Trophoblast cell (in vitro differentiated cells and primary cell): ENCODE measurements at regions not wholly inside any gene's neighbourhood (a gene's known extent, or its start where the extent isn't known, plus 50 kb on each side); places are given as distances from the start of the nearest gene placed in this dataset.
A peak's percentile ranks its signal among the peaks of the same experiment; 100 is the strongest.

Experiments used
- DNase-seq, 2 donors: peaks; one replicate each; pipeline ENCODE4 v3.0.0-alpha.2; 2016
- H2AFZ ChIP-seq: 2 replicates; pipeline ENCODE4 v1.6.1; 2013; ENCODE audit warnings: low read length, moderate library complexity, mild to moderate bottlenecking; ENCODE audit not compliant: insufficient read depth, poor library complexity
- H2AK5ac ChIP-seq: 2 replicates; pipeline ENCODE4 v1.6.1; 2013; ENCODE audit warnings: mild to moderate bottlenecking, low read length
- H2BK120ac ChIP-seq: 2 replicates; pipeline ENCODE4 v1.6.1; 2013; ENCODE audit warnings: low read length, mild to moderate bottlenecking, moderate library complexity; ENCODE audit not compliant: insufficient read depth, poor library complexity
- H2BK12ac ChIP-seq: 2 replicates; pipeline ENCODE4 v1.6.1; 2013; ENCODE audit warnings: mild to moderate bottlenecking, low read length, moderate library complexity
- H2BK5ac ChIP-seq: 2 replicates; pipeline ENCODE4 v1.6.1; 2013; ENCODE audit warnings: low read length, low read depth, moderate library complexity, mild to moderate bottlenecking; ENCODE audit not compliant: poor library complexity
- H3K14ac ChIP-seq: 2 replicates; pipeline ENCODE4 v1.6.1; 2013; ENCODE audit warnings: mild to moderate bottlenecking, low read length
- H3K18ac ChIP-seq: 2 replicates; pipeline ENCODE4 v1.6.1; 2013; ENCODE audit warnings: mild to moderate bottlenecking, low read length
- H3K23ac ChIP-seq: 2 replicates; pipeline ENCODE4 v1.6.1; 2013; ENCODE audit warnings: low read length
- H3K27ac ChIP-seq: 2 replicates; pipeline ENCODE4 v1.5.1; 2013; ENCODE audit warnings: low read depth, mild to moderate bottlenecking, inconsistent platforms, low read length, moderate library complexity
- H3K27me3 ChIP-seq: 2 replicates; pipeline ENCODE4 v1.6.1; 2013; ENCODE audit warnings: inconsistent platforms, mild to moderate bottlenecking, low read length, moderate library complexity; ENCODE audit not compliant: insufficient read depth
- H3K36me3 ChIP-seq, 2 experiments: 1 replicate in 1 of 2; 2 replicates in 1 of 2; pipeline ENCODE4 v1.6.1; 2013; ENCODE audit warnings: low read length in 2 of 2, mild to moderate bottlenecking in 2 of 2, moderate library complexity in 1 of 2; ENCODE audit not compliant: insufficient read depth in 2 of 2, control insufficient read depth in 1 of 2
- H3K4ac ChIP-seq: 2 replicates; pipeline ENCODE4 v1.6.1; 2013; ENCODE audit warnings: low read depth, mild to moderate bottlenecking, low read length, moderate library complexity
- H3K4me1 ChIP-seq, 2 experiments: 1 replicate in 1 of 2; 2 replicates in 1 of 2; pipeline ENCODE4 v1.6.1; 2013; ENCODE audit warnings: low read length in 2 of 2, mild to moderate bottlenecking in 2 of 2, moderate library complexity in 1 of 2; ENCODE audit not compliant: insufficient read depth in 2 of 2, control insufficient read depth in 1 of 2
- H3K4me2 ChIP-seq: 2 replicates; pipeline ENCODE4 v1.6.1; 2013; ENCODE audit warnings: inconsistent platforms, mild to moderate bottlenecking, low read length, moderate library complexity
- H3K4me3 ChIP-seq: 2 replicates; pipeline ENCODE4 v1.5.1; 2013; ENCODE audit warnings: mild to moderate bottlenecking, low read depth, low read length, inconsistent platforms
- H3K79me1 ChIP-seq: one replicate; pipeline ENCODE4 v1.6.1; 2013; ENCODE audit warnings: low read length
- H3K79me2 ChIP-seq: 2 replicates; pipeline ENCODE4 v1.6.1; 2013; ENCODE audit warnings: low read length, mild to moderate bottlenecking; ENCODE audit not compliant: control insufficient read depth, insufficient read depth, poor library complexity
- H3K9ac ChIP-seq: 2 replicates; pipeline ENCODE4 v1.6.1; 2013; ENCODE audit warnings: mild to moderate bottlenecking, low read length
- H3K9me3 ChIP-seq: 2 replicates; pipeline ENCODE4 v1.6.1; 2013; ENCODE audit warnings: low read depth, mild to moderate bottlenecking, control low read depth, inconsistent platforms, low read length; ENCODE audit not compliant: insufficient read depth
- H4K12ac ChIP-seq: 2 replicates; pipeline ENCODE4 v1.6.1; 2013; ENCODE audit warnings: low read depth, mild to moderate bottlenecking, low read length, moderate library complexity
- H4K8ac ChIP-seq: 2 replicates; pipeline ENCODE4 v1.6.1; 2013; ENCODE audit warnings: low read depth, mild to moderate bottlenecking, low read length, moderate library complexity
- H4K91ac ChIP-seq: one replicate; pipeline ENCODE4 v1.6.1; 2013; ENCODE audit warnings: low read depth, mild to moderate bottlenecking, low read length, moderate library complexity
- WGBS: extraction: QIAGEN DNeasy Blood & Tissue Kit; methylation state at CpG from one replicate; pipeline ENCODE4 v1.1.7; 2013; ENCODE audit warnings: missing lambda C conversion rate; ENCODE audit not compliant: insufficient read length, insufficient coverage; ENCODE audit errors: extremely low coverage; 5-methylcytosine and 5-hydroxymethylcytosine counted together

DNA sequence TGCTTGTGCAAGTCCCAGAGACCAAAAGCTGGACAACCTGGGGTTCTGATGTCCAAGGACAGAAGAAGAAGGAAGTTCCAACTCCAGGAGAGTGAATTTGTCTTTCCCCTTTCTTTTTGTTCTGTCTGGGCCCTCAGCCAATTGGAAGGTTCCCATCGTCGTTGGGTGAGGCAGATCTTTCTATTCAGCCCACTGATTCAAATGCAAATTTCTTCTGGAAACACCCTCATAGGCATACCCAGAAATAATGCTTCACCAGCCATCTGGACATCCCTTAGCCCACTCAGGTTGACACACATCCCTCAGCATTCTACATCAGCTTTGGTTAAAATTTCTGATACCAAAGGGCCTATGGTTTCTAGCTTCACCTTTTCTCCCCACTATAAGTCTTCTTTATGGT lies 156.5 kb downstream of the SP3 start:
- Histone ChIP-seq H3K9ac (no peak overlapping the region), H2BK120ac (no peak overlapping the region), H3K27ac (no peak overlapping the region), H3K23ac (no peak overlapping the region), H3K4me1 (peaks cover 6 to 14% of the 10 kb centered on the region in 2 experiments), H4K91ac (no peak overlapping the region), H2BK12ac (no peak overlapping the region), H2BK5ac (no peak overlapping the region), H3K79me2 (peaks cover 2% of the 10 kb centered on the region), H4K8ac (no peak overlapping the region), H3K4ac (no peak overlapping the region), H3K4me2 (no peak overlapping the region), H3K36me3 (no peaks in the 10 kb centered on the region), H3K14ac (no peak overlapping the region), H3K9me3 (no peaks in the 10 kb centered on the region), H3K18ac (no peak overlapping the region), H2AFZ (no peak overlapping the region), H4K12ac (no peak overlapping the region), H3K79me1 (peaks cover 4% of the 10 kb centered on the region), H3K4me3 (no peak overlapping the region), H2AK5ac (no peak overlapping the region), H3K27me3 (no peaks in the 10 kb centered on the region)
- WGBS, result no CpG with 5 or more reads among the region's 2 CpGs
- DNase-seq, result no peak

DNA sequence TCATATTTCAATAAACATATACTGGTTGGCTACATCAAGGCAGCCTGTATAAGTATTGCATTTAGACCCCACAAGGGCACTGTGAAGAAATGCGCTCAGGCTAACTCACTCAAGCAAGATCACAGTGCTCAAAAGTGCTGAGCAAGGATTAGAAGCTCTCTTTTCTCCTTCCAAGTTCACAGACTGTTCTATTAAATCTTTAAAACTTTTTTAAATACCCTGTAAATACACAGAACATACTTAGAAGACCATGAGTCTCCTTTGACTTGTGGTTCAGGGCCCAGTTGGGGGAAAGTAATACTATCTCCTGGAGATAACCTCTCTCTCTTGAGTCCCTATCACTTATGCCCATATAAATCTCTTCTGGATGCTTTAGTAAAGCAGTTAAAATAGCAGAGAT lies 152.9 kb downstream of the SP3 start:
- H3K4me1 ChIP-seq, result peaks cover 0 to 2% of the 10 kb centered on the region in 2 experiments
- H2AK5ac ChIP-seq, result no peak overlapping the region
- H3K27ac ChIP-seq, result no peak overlapping the region
- H3K23ac ChIP-seq, result no peak overlapping the region
- H2BK12ac ChIP-seq, result no peak overlapping the region
- H3K4ac ChIP-seq, result no peak overlapping the region
- no peak overlapping the region for H4K8ac ChIP-seq
- no peaks in the 10 kb centered on the region for H3K36me3 ChIP-seq
- no peak overlapping the region for H4K12ac ChIP-seq
- H3K79me1 ChIP-seq, result no peaks in the 10 kb centered on the region
- no peak overlapping the region for H2BK5ac ChIP-seq
- no CpG with 5 or more reads among the region's 1 CpG for WGBS
- no peak for DNase-seq
- H3K4me2 ChIP-seq, result no peak overlapping the region
- no peak overlapping the region for H3K9ac ChIP-seq
- H3K79me2 ChIP-seq, result no peaks in the 10 kb centered on the region
- H2AFZ ChIP-seq, result no peak overlapping the region
- no peak overlapping the region for H3K18ac ChIP-seq
- no peak overlapping the region for H4K91ac ChIP-seq
- H3K14ac ChIP-seq, result no peak overlapping the region
- H3K9me3 ChIP-seq, result no peaks in the 10 kb centered on the region
- no peaks in the 10 kb centered on the region for H3K27me3 ChIP-seq
- no peak overlapping the region for H3K4me3 ChIP-seq
- no peak overlapping the region for H2BK120ac ChIP-seq

DNA sequence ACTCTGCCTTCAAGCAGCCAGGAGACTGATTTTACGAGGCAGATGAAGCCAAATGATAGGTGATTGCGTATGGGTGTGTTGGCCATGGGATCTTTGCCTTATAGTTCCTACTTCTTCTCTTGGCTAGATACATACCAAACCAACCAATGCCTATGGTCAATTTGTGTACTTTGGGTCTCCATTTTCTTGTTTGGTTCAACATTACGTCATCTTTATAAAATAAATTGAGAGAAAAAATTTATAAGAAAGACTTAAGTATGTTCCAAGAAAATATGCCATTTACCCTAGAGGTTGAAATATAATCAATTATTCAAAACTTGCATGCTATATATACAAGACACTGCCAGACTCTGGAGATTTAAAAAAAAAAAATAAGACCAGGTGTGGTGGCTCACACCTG lies 150.9 kb downstream of the SP3 start:
- Histone ChIP-seq H3K4me3 (no peak overlapping the region), H2AFZ (no peak overlapping the region)

DNA sequence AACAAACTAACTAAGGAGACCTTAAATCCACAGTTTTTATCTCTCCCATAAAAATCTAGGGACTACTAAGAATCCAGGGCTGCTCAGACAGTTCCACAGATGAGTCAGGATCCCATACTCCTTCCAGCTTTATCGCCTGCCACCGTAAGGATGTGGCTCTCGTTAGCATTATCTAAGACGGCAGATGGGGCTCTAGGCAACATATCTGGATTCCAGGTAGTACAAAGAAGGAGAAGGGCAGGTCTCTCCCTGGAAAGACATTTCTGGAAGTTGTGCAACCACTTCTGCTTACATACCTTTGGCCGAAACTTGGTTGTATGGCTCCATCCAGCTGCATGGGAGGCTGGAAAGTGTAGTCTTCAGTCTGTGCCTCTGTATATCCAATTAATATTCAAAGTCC lies 149.4 kb downstream of the SP3 start:
- no peak overlapping the region for H2AK5ac ChIP-seq
- H3K14ac ChIP-seq, result no peak overlapping the region
- H3K4me3 ChIP-seq, result no peak overlapping the region
- no peaks in the 10 kb centered on the region for H3K36me3 ChIP-seq
- H3K9ac ChIP-seq, result no peak overlapping the region
- H3K4ac ChIP-seq, result no peak overlapping the region
- no peaks in the 10 kb centered on the region for H3K79me1 ChIP-seq
- H4K8ac ChIP-seq, result no peak overlapping the region
- no peak overlapping the region for H2BK12ac ChIP-seq
- no peak overlapping the region for H4K12ac ChIP-seq
- H2AFZ ChIP-seq, result no peak overlapping the region
- no peaks in the 10 kb centered on the region for H3K9me3 ChIP-seq
- peak; percentile 82 to 90 for DNase-seq
- no CpG with 5 or more reads among the region's 5 CpGs for WGBS
- no peak overlapping the region for H3K18ac ChIP-seq
- no peak overlapping the region for H4K91ac ChIP-seq
- no peaks in the 10 kb centered on the region for H3K27me3 ChIP-seq
- no peaks in the 10 kb centered on the region for H3K79me2 ChIP-seq
- no peak overlapping the region for H3K27ac ChIP-seq
- H3K4me1 ChIP-seq, result peaks cover 0 to 2% of the 10 kb centered on the region in 2 experiments
- no peak overlapping the region for H2BK5ac ChIP-seq
- H2BK120ac ChIP-seq, result no peak overlapping the region
- no peak overlapping the region for H3K23ac ChIP-seq
- H3K4me2 ChIP-seq, result no peak overlapping the region

More for the DNA sequence above, 150.9 kb downstream of the SP3 start:
- no peak overlapping the region for H3K23ac ChIP-seq
- H4K91ac ChIP-seq, result no peak overlapping the region
- no peak overlapping the region for H3K4me2 ChIP-seq
- no peaks in the 10 kb centered on the region for H3K9me3 ChIP-seq
- H2BK12ac ChIP-seq, result no peak overlapping the region
- no peaks in the 10 kb centered on the region for H3K36me3 ChIP-seq
- no peaks in the 10 kb centered on the region for H3K79me1 ChIP-seq
- no peak overlapping the region for H3K14ac ChIP-seq
- no CpG with 5 or more reads among the region's 3 CpGs for whole genome bisulfite sequencing
- peaks cover 0 to 2% of the 10 kb centered on the region in 2 experiments for H3K4me1 ChIP-seq
- H4K8ac ChIP-seq, result no peak overlapping the region
- no peak overlapping the region for H3K18ac ChIP-seq
- no peak overlapping the region for H3K9ac ChIP-seq
- no peak overlapping the region for H2AK5ac ChIP-seq
- H2BK120ac ChIP-seq, result no peak overlapping the region
- no peak overlapping the region for H2BK5ac ChIP-seq
- no peak overlapping the region for H3K4ac ChIP-seq
- H3K27me3 ChIP-seq, result no peaks in the 10 kb centered on the region
- H3K27ac ChIP-seq, result no peak overlapping the region
- H4K12ac ChIP-seq, result no peak overlapping the region
- no peaks in the 10 kb centered on the region for H3K79me2 ChIP-seq
- DNase-seq, result no peak
